HG02623 (cell line): ENCODE measurements at regions not wholly inside any gene's neighbourhood (a gene's known extent, or its start where the extent isn't known, plus 50 kb on each side); places are given as distances from the start of the nearest gene placed in this dataset.
"Not testable (repeated sequence)": the region's sequence is repeated elsewhere in the genome, so short reads cannot be mapped to it uniquely, and the experiment has no call there.

ENCODE experiments used
- ATAC-seq: cut with Tn5 transposase; IDR thresholded peaks from one replicate; pipeline ENCODE4 v1.9.1; 2021; ENCODE audit warnings: moderate library complexity; ENCODE audit not compliant: unreplicated experiment

DNA sequence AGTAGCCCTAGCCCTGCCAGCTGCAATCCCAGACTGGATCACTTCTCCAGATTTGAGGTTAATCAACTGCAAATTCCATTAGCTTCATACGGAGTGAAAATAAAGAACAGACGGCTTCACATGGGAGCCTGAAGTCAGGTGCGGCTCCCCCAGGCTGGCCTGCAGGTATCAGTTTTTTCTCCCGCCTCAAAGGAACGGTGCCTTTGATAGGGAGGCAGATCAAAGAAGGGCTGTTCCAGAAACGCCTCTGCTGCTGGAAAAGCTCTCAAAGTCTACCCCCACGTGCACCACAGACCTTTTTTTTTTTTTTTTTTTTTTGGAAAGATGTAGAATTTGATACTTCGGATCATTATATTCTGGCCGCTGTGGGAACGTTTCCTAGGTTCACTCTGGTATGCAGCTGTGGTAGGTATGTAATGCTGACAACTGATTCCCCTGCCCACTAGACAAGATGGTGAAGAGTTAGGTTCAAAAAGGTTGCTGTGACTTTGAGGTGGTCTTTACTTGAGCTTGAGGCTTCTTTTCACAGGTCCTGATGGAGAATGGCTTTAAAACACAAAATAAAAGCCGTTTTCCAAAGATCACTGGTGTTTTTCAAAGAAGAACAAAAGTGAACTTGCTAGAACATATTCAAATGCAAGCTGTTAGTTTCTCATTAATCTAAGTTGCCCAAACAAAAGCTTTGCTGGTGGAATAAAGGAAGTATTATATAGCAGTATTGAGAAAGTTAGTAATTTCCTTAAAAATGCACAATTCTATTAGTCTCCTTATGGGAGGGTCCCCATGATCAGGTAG is 189.0 kb upstream of the NFIA start:
- no peak for ATAC-seq

DNA sequence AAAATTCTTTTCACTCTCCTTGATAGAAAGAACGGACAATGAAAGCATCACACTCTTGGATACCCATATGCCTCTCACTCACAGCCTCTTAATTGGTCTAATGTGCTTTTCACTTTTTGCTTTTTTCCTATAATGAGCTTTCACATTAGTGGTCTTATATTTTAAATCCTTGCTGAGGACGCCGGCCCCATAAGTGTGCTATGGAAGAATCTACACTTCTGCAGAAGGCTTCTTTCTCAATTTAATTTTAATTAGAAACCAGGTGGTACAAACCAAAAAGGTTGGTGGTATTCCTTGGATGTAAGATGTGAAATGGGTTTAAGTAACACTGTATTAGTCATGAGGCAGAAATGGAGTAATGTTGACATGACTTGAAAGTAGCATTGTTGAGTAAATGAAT is 190.6 kb upstream of the NFIA start:
- no peak for ATAC-seq

DNA sequence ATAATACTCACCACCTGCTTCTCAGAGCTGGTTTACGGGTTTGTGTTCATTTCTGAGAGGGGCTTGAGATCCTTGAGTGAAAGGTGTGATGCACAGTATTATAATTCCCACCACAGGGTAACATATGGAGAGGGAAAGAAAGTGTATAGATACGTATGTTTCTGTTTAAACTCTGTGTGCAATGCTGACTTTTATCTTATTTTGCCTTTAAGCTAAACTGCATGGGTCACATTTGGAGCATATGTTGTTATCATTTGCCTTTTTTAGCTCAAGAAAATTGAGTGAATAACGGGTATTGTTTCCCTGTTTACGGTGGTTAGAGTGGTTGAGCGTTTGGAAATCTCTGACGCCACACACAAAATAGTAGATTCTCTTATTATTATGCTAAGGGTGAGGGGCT is 191.1 kb upstream of the NFIA start:
- no peak for ATAC-seq

DNA sequence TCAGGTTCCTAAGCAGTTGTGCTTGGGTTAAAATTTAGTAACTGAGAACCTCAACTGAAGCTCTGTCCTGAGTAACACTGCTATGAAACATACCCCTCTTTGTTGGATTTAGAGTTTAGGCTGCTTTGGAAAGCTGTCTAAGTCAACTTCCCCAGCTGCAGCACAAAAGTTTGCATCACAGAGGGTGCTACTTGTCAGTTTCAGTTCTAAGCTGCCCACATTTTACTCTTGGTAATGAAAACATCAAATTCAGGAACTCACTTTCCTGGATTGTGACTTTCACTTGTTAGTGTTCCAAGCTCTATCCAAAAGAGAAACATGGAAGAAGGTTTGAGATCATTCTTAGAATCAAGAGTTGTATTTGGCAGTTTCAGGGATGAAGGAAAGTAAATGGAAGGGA is 191.7 kb upstream of the NFIA start:
- ATAC-seq: no peak

DNA sequence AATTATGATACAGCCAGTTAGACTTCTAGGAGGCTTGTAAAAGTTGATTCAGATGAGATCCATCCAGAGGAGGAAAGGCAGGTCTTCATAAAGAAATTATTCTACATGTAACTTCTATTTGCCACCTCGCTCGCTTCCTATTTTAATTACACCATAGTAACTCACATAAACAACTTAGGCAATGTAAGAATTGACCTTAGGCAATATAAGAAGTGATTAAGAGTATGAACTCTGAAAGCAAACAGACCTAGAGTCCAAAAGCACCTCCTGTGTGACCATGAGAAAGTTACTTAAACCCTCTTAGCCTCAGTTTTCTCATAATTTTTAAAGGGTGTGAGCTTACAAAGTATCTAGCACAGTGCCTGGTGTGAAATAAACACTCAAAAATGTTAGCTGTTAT is 192.7 kb upstream of the NFIA start:
- no peak for ATAC-seq

DNA sequence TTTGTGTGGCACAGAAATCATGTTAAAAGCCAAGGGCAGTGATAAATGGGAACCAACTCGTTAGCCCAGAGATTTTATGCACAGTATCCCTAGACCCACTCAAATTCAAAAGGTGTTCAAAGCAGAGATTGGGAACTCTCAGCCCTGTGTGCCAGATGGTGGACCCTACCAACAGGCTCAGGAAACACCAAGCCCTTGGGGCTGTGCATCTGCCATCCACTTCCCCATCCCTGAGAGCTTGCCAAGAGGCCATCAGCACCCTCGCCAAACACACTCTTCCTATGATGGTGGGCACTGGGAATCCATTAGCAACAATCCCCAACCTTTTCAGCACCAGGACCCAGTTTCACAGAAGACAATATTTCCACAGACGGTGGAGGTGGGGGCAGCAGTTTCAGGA is 194.2 kb upstream of the NFIA start:
- no peak for ATAC-seq

DNA sequence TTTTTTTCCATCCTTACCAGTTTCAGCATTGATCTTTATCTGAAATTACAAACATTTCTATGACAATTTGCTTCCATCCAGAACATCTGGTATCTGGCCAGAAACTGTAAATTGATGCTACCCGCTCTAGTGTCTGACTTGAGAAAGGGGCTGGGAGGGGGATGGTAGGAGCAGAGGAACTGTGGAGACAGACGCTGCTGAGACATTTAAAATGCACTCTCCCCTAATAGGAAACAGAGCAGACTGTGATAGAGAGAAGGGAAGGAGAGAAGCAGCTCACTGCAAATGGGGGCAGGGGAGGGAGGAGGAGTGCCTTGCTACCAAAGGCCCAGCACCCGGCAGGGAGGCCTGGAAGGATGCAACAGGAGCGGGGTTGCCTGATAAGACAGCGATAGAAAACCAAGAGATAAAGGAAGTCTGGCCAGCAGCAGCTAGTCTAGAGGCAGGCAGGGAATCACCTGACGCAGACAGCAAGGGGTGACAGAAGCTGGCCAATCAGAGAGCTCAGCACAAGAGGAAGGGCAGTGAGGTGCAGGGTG is 195.5 kb upstream of the NFIA start:
- no peak for ATAC-seq

DNA sequence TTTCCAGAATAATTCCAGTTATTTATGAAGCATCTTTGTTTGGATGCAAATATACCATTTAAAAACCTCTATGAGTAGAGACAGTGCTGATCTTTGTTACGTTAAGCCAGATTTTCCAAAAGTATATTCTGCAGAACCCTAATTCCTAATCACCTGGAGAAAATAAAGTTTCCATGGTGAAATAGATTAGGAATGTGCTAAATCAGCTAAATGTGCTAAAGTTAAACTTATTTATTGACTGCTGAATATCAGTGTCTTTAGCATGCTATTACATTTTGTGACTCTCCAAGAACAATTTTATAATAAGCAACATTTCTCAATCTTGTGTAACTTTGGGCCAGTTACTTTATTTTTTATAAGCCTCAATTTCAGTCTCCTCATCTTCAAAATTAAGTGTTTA is 196.3 kb upstream of the NFIA start:
- no peak for ATAC-seq

DNA sequence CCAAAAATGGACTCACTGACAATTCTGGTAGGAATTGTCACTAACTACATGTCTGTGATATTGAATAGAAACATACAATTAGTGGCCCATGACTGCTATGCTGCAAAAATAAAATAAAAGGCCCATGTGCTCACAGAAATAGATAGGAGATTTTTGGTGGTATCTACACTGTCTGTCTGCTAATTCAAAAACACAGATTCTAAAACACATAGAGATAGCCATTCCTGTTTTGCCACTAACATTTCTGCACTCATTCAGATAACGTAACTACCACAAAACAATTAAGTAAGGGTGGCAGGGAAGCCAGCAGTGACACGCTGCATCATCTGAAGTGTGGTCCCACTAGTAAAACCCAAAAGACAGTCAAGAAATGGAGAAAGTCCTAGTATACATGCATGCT is 202.2 kb upstream of the NFIA start:
- no peak for ATAC-seq

DNA sequence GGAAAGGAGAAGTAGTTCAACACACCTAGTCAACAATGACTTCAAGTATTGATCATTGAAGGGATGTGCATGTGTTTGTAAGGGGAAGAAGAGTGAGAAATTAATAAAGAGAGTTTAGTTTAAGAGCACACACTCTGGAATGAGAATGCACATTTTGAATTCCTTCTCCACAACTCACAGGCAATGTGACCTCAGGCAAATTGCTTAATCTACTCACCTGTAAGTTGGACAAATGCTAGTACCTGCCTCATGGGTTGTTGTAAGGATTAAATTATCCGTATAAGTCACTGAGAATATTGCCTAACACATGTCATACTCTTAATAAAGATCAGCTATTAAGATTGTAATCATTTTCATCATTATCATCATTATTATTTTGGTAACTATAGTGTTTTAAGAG is 204.0 kb upstream of the NFIA start:
- no peak for ATAC-seq

DNA sequence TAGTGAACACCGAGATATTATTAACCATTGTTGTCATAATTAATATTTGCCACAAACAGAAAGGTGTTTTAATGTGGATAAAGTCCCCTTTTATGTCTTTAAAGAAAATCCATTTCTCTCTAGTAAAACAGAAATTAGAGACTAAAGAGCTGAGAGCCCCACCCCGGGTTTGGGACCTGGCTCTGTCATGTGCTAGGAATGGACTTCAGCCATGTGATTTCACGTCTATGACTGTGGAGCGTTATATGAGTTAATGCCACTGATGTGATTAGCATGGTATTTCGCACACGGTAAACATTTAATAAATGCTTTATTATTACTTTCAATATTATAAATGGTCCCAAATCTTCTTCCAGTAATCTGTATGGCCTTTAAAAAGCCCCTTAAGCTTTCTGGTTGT is 205.0 kb upstream of the NFIA start:
- no peak for ATAC-seq

DNA sequence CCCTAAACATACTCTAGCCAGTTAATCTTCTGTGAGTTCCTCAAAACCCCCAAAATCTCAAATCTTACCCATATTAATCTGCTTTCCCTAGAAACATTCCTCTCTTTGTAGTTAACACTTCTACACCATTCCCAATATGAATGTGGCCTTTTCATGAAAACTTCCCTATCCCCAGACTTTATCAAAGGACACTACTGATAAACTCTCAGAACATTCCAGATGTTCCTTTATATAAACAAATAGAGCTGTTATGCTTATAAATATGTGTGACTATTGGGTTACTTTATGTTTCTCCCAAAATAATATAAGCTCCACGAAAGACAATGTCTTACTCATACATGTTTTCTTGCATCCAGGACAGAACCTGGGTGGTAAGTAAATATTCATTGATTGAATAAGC is 205.4 kb upstream of the NFIA start:
- no peak for ATAC-seq

DNA sequence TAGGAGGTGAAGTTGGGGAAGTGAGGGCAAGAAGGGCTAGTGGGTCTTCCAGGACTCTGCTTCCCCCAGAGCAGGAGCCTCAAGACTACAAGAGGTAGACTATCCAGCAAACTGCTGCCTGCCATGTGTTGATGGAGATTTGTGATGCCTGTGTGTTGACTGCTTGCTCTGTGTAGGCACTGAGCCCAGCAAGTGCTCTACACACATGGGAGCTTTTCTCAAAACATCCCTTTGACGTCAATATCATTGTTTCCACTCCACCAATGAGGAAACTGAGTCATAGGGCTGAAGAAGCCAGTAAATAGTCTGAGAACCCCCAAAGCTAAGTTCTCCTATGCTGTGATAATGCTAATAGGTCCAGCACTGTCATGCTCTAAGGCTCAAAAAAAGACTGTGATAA is 207.2 kb upstream of the NFIA start:
- ATAC-seq: no peak

DNA sequence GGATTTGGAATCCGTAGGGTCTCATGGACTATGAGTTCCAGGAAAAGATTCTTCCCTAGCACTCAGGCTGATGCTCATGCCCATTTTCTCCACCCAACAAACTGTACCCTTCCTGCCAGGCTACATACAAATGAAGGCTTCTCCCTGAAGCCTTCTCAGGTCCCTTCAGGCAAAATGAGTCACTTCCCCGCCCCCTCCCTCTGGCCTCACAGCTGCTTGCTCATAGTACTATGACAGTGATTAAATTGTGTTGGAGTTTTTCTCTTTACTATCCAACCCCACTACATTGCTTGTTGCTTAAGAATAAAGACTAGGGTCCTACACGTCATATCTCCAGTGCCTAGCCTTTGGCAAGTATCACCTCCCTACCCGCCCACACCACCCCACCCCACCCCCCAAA is 207.6 kb upstream of the NFIA start:
- no peak for ATAC-seq

DNA sequence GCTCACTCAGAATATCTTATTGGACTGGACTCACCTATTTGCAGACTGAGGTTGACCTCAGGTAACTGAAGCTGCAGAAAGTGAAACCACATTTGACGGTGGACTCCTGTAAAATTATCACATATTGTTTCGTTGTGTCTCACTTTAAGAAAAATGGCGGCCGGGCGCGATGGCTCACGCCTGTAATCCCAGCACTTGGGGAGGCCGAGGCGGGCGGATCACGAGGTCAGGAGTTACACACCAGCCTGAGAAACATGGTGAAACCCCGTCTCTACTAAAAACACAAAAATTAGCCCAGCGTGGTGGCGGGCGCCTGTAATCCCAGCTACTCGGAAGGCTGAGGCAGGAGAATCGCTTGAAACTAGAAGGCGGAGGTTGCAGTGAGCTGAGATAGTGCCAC is 209.0 kb upstream of the NFIA start:
- ATAC-seq: not testable (repeated sequence)

DNA sequence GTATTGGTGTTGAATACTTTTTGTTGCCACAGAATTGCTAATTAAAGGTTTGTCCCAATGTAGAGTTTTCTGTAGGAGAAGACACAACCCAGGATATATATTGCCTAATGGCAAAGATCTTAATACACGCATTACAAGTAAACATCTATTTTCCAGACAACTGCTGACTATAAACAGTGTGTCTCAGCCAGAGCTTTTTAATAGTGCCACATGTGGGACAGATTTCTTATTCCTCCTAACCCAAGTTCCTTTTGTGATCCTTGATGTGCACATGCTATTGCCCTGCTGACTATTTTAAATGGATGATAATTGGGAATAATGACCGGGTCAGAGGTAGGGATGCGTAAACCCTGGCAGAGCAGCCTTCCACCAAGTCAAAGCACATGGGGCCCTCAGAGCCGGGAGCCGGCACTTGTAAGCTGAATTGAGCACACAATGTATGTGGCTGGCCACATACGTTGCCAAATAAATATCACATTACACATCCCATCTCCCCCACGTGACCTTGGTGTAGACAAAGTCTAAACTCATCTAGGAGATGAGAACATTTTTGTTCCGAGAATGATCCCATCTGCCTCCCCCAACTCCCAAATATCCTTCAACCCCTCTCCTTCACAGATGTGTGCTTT is 209.8 kb upstream of the NFIA start:
- no peak for ATAC-seq

DNA sequence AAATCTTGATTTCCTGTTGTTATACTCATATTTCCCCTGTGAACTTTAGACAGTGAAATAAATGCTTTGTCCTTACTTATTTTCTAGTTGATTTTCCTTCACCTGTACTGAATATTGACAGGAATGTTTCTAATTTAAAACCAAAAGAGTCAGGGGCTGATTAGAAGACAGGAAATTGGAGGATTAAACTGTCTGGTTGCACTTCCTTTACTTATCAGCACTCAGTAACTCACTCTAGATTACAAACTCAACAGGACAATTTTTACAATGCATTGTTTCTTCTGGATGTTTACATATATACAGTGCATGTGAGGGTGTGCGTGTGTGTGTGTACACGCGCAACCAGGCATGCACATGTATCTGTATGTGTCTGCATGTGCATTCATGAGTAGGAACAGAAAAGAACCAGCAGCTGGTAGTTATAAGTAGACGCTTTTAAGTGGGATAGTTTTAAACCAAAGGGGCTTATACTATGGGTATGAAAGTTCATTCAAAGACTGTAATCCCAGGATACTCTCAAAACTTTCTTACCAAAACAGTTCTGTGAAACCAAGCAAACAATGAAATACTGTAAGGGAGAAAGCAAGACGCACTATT is 212.0 kb upstream of the NFIA start:
- no peak for ATAC-seq

DNA sequence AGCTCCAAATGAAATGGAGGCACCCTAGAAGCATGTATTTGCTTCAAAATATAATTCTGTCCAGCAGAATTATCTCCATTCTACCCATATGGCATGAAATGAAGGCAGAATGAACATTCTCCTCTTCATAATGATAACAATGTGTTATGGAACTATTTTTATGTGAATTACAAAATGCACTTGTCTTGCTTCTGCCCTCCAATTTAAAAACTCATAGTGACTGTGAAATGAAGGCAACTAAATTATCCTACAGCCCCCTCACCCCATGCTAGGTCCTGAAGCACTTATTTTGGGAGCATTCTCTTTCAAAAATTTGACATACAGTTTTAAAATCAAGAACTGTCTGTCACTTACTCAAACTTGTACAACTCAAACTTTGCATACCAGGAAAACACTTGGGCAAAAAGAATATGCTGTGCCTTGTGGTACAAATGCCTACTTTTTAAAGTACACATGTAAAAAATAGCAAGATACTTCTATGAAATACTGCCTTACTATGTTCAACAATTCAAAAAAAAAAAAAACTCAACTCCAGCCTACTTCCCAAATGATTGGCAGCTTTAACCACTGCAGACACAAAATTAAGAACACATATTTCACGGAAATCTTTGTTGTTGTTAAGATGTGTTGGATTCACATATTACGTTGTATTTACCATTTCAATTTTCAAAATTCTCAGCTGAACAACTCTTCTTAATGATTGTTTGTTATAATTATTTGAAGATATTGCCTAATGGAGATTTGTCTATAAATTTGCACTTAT is 213.3 kb upstream of the NFIA start:
- no peak for ATAC-seq

DNA sequence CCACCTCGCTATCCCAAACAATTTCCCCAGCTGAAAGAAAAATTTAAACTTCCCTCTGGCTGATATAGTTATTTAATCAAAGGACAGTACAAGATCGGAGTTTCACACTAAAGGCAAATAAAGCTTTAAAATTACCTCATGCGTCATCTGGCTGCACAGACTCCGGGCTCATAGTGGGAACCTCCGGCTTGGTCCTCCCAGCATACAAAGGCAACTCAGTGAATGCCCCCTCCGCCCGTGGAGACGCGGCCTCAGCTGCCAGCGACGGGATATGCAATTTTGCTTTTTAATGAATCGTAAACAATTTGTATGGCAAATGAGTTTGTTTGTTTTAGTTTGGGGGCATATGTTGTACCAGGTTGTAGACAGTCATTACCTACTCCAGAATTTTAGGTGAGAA is 214.6 kb upstream of the NFIA start:
- no peak for ATAC-seq

DNA sequence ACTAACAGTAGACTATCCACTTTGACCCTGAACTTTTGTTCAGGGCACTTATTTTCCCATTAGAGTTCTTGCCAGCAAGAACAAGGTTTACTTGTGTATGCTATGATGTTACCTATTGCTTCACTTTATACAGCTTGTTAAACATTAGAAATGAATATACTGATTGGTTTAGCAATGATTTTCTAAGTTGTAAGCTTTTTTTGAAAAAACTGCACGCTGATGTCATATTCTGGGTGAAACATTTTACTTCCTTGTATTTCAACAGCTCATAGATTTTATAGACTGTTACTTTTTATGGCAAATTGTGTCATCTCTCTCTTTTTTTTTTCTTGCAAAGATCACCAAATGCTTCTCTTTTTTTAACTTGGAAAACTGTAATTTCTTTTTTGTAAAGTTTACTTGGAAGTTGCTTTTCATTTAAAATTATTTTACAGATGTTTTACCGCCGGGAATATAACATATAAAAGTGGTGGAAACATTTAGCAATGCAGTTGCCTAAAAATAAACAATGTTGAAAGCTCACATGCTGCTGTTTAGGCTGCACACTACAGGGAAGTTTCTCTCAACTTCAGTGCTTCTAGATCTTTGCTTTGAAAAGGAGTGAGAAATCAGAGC is 215.3 kb upstream of the NFIA start:
- no peak for ATAC-seq
